Gastroesophageal sphincter (tissue), 3 donors: ENCODE measurements at regions not wholly inside any gene's neighbourhood (a gene's known extent, or its start where the extent isn't known, plus 50 kb on each side); places are given as distances from the start of the nearest gene placed in this dataset.

ENCODE experiments used
- POLR2AphosphoS5 ChIP-seq: sonication (generic); formaldehyde crosslinking; IDR thresholded peaks from one replicate; pipeline ENCODE4 v1.6.1; 2017; ENCODE audit warnings: antibody characterized with exemption
- TF ChIP-seq, protein P1 (sequence below), 4 experiments: fragments of 200-600 bp in 2 of 4; fragments of 450-650 bp in 2 of 4; sonication (generic) in 1 of 4; IDR thresholded peaks; one replicate each; pipeline ENCODE4 v1.5.1; 2017 to 2019; ENCODE audit warnings: antibody characterized with exemption in 4 of 4, mild to moderate bottlenecking in 2 of 4, moderate library complexity in 2 of 4

DNA sequence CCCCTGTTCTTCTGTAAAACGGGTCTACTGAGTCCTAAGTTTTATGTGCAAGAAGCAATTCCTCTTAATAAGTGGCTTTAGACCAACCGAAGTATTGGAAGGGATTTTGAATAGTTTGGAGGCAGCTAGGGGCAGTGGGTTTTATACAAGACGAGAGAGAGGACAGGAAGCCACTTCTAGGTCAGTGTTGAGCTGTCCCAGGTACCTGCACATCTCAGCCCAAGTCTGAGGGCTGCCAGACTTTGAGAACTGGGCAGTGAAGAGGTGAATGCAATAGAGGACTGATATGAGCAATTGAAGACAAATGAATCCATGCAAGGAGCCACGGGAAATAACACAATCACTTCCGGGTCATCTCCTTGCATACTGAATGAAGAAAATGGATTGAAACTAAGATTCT, 273.5 kb downstream of the KLF6 start:
- TF ChIP-seq, protein P1, sequence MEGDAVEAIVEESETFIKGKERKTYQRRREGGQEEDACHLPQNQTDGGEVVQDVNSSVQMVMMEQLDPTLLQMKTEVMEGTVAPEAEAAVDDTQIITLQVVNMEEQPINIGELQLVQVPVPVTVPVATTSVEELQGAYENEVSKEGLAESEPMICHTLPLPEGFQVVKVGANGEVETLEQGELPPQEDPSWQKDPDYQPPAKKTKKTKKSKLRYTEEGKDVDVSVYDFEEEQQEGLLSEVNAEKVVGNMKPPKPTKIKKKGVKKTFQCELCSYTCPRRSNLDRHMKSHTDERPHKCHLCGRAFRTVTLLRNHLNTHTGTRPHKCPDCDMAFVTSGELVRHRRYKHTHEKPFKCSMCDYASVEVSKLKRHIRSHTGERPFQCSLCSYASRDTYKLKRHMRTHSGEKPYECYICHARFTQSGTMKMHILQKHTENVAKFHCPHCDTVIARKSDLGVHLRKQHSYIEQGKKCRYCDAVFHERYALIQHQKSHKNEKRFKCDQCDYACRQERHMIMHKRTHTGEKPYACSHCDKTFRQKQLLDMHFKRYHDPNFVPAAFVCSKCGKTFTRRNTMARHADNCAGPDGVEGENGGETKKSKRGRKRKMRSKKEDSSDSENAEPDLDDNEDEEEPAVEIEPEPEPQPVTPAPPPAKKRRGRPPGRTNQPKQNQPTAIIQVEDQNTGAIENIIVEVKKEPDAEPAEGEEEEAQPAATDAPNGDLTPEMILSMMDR (IDR thresholded peaks at IDR 0.05) = no peak
- no peak for TF ChIP-seq POLR2AphosphoS5
